ENCODE measurements at regions not wholly inside any gene's neighbourhood (a gene's known extent, or its start where the extent isn't known, plus 50 kb on each side); places are given as distances from the start of the nearest gene placed in this dataset.

DNA sequence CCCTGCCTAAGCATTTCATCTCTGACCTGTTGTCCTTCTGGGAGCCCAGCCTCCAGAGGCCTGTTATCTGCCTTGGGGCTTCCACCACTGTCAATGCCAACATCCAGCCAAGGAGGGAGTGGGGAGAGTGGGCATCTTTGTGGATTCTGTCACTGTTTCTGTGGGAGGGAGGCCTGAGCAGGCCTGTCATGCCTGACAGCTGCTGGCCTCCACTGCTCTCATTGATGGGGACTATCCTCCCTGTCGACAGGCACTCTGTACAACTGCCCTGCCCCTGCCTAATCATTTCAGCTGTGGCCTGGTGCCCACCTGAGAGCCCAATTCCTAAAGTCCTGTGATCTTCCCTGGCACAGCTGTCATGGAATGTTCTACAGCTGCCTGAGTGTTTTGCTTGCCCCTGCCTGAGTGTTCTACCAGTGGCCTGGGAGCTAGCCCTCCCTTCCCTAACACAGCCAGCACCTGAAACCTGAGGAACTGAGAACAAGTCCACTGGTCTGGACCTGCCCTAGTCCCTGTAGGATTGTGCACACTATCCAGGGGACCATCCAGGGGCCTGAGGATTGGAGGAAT is 145.3 kb downstream of the FAM83B start:
- no peak overlapping the region for H3K27ac ChIP-seq
- no peak overlapping the region for H3K4me3 ChIP-seq
- in situ Hi-C loops (cut with MboI; ENCODE audit: low pct_unique_long_range_greater_than_20kb in 2 of 9, low sequenced_read_pairs in 9 of 9, unreplicated experiment in 9 of 9) = no loop called here
- 0 to 83% (median 20%) methylated on average over 1 of the region's 1 CpG; no CpG with 5 or more reads in 7 of the 10 experiments for WGBS, 10 experiments
- H3K4me1 ChIP-seq (replicated peaks in 1 of 2) = no peaks in the 10 kb centered on the region
- no peak for ATAC-seq (replicated peaks in 6 of 8)

DNA sequence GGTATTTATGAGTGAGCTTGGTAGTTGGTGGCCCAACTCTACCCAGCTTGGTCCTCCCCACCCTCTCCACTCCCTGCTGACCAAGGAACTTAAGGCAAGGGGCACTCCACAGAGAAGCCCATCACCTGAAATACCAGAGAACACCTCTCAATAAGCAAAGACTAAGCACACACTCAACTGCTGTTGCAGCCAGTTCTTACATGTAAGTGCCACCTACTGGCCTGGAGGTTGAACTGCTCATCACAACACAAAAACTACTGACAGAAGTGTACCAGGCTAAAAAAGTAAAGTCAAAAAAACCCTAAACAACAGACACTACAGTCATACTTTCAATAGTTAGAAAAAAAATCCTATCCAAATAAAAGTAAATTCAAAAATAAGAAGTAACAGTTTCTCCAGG is 146.2 kb downstream of the FAM83B start:
- peak in 1 of 8 experiments; percentile 32 for ATAC-seq (replicated peaks in 6 of 8)
- in situ Hi-C loops (cut with MboI; ENCODE audit: low pct_unique_long_range_greater_than_20kb in 2 of 9, low sequenced_read_pairs in 9 of 9, unreplicated experiment in 9 of 9) = no loop called here
- H3K4me3 ChIP-seq = no peak overlapping the region

DNA sequence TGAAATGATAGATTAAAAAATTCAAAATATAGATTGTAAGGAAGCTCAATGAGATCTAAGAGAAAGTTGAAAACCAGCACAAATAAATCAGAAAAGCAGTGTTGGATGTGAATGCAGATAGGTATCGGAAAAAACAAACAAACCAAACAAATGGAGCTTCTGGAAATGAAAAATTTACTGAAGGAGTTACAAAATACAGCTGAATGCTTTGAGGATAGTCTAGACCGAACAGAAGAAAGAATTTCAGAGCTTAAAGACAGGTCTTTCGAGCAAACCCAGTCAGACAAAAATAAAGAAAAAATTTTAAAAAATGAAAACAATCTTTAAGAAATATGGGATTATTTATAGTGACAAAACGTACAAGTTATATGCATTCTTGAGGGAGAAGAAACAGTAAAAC is 146.7 kb downstream of the FAM83B start:
- no peak overlapping the region for H3K27ac ChIP-seq
- no peak for ATAC-seq (replicated peaks in 6 of 8)
- no peak overlapping the region for H3K4me3 ChIP-seq
- WGBS, 10 experiments = 9 to 93% (median 66%) methylated on average over 2 to 4 of the region's 4 CpGs
- H3K4me1 ChIP-seq (replicated peaks in 1 of 2) = no peaks in the 10 kb centered on the region
- in situ Hi-C loops (cut with MboI; ENCODE audit: low pct_unique_long_range_greater_than_20kb in 2 of 9, low sequenced_read_pairs in 9 of 9, unreplicated experiment in 9 of 9) = no loop called here

More for the DNA sequence above, 146.2 kb downstream of the FAM83B start:
- Histone ChIP-seq H3K27ac (no peak overlapping the region), H3K4me1 (replicated peaks in 1 of 2) (no peaks in the 10 kb centered on the region)

DNA sequence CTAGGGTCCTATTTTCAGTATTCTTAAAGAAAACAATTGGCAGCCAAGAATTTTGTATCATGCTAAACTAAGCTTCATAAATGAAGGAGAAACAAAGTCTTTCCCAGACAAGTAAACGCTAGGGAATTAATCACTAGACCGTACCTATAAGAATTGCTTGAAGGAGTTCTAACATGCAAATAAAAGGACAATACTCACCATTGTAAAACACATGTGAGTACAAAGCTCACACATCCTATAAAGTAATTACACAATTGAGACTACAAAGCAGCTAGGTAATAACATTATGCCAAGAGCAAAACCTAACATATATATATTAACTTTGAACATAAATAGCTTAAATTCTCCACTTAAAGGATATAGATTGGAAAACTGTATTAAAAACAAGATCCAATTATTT is 147.4 kb downstream of the FAM83B start:
- WGBS, 10 experiments = 63 to 100% (median 88%) methylated on average over 2 of the region's 2 CpGs; no CpG with 5 or more reads in 3 of the 10 experiments
- H3K27ac ChIP-seq = no peak overlapping the region
- no peaks in the 10 kb centered on the region for H3K4me1 ChIP-seq (replicated peaks in 1 of 2)
- in situ Hi-C loops (cut with MboI; ENCODE audit: low pct_unique_long_range_greater_than_20kb in 2 of 9, low sequenced_read_pairs in 9 of 9, unreplicated experiment in 9 of 9) = no loop called here
- H3K4me3 ChIP-seq = no peak overlapping the region
- ATAC-seq (replicated peaks in 6 of 8) = no peak

DNA sequence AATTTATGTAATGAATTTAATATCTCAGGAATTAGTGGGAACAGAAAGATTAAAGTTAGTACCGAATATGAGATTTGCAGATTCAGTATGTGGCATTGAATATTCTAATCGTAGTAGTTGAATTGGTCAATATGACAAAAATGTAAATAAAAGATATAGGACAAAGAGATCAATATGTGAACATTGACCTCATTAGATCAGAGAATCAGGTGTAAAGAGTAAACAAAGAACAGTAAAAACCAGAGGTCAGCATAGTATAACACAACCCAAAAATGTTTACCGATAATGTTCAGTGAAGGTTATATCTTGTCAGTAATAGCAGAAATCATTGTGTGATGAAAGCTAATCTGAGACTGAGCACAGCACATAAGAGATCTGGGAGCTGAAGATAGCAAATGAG is 152.0 kb downstream of the FAM83B start:
- no peak overlapping the region for H3K27ac ChIP-seq
- H3K4me3 ChIP-seq = no peak overlapping the region
- in situ Hi-C loops (cut with MboI; ENCODE audit: low pct_unique_long_range_greater_than_20kb in 2 of 9, low sequenced_read_pairs in 9 of 9, unreplicated experiment in 9 of 9) = no loop called here
- no peaks in the 10 kb centered on the region for H3K4me1 ChIP-seq (replicated peaks in 1 of 2)
- 32 to 97% (median 84%) methylated on average over 1 to 3 of the region's 3 CpGs for WGBS, 10 experiments
- ATAC-seq (replicated peaks in 6 of 8) = no peak

DNA sequence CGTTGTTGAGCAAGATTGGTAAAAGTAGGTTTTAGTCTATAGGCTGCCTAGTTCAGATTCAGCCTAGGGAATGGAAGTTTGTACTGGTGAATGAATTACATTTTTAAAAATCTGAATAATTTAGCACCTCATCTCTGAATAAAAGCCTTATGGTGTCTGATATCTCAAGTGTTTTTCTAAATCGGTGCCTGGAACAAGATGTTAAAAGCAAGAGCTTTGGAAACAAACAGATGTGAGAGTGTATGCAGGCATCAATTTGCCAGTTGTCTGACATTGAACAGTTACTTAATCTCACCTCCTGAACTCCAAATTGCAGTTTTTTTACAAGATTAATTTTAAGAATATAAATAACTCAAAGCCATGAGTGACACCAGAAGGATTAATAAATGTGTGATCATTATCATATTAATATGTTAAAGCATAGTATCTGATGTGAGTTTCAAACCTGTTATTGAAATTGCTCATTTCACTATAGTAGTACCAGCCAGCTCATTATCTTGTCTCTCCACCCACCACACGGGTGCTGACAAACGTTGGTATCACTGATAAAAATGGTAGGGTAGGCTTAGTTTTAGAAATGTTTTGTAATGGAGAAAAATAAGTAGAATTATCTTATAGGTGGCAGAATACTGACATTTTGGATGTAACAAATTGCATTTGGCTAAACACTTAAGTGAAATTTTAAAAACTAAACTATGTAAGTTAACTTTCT is 157.3 kb downstream of the FAM83B start:
- no peak for ATAC-seq (replicated peaks in 6 of 8)
- Histone ChIP-seq H3K4me3 (no peak overlapping the region), H3K4me1 (replicated peaks in 1 of 2) (no peaks in the 10 kb centered on the region), H3K27ac (no peak overlapping the region)
- in situ Hi-C loops (cut with MboI; ENCODE audit: low pct_unique_long_range_greater_than_20kb in 2 of 9, low sequenced_read_pairs in 9 of 9, unreplicated experiment in 9 of 9) = no loop called here
- WGBS, 10 experiments = 3 to 95% (median 71%) methylated on average over 2 to 4 of the region's 4 CpGs

DNA sequence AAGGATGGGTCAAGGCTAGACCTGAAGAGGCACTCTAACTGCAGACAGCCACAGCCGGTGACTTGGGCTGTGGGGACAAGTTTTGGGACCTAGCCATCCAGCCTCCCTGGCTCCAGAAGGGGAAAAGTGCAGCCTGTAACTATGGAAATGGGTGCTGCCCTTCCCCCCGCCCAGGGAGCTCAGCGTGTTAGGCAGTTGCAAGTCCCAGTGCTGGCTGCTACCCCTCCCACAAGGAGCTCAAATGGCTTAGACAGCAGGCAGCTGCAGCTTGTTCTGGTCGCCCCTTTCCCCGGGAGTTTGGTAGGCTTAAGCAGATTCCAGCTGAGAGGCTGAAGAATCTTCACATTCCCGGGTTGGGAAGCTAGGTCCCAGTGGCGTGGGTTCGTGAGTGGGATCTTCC is 162.6 kb downstream of the FAM83B start:
- ATAC-seq (replicated peaks in 6 of 8) = no peak
- in situ Hi-C loops (cut with MboI; ENCODE audit: low pct_unique_long_range_greater_than_20kb in 2 of 9, low sequenced_read_pairs in 9 of 9, unreplicated experiment in 9 of 9) = no loop called here
- Histone ChIP-seq H3K4me1 (replicated peaks in 1 of 2) (no peaks in the 10 kb centered on the region), H3K4me3 (no peak overlapping the region), H3K27ac (no peak overlapping the region)
- WGBS, 10 experiments = 36 to 80% methylated on average over 1 to 3 of the region's 8 CpGs; no CpG with 5 or more reads in 8 of the 10 experiments

DNA sequence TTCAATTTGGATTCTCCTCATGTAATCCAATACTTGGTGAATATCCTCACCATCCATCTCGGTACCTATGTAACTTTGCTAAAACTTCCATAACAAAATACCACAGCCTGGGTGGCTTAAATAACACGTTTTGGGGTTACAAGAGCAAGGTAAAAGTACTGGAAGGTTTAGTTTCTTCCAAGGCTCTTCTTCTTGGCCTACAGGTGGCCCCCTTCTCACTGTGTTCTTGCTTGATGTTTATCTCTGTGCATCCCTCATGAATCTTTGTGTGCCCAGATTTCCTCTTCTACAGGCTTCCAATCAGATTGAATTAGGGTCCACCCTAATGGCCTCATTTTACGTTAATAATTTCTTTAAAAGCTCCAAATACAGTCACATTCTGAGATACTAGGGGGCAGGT is 163.3 kb upstream of the HCRTR2 start:
- Histone ChIP-seq H3K4me1 (replicated peaks in 1 of 2) (no peaks in the 10 kb centered on the region), H3K27ac (no peak overlapping the region), H3K4me3 (no peak overlapping the region)
- ATAC-seq (replicated peaks in 6 of 8) = no peak
- 17 to 83% (median 52%) methylated on average over 2 to 3 of the region's 3 CpGs for WGBS, 10 experiments
- in situ Hi-C loops (cut with MboI; ENCODE audit: low pct_unique_long_range_greater_than_20kb in 2 of 9, low sequenced_read_pairs in 9 of 9, unreplicated experiment in 9 of 9) = no loop called here

DNA sequence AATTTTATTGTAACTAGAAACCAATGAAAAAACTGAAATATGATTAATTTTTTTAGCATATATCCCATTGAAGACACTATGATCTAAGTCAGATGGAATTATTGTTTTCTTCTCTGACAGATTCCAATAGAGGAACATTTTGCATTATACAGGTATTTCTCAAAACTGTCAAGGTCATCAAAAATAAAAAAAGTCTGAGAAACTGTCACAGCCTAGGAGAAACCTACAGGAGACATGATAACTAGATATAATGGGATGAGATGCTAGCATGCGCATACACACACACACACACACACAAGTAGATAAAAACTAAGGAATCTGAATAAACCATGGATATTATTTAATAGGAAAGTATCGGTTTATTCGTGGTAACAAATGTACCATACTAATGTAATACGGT is 161.9 kb upstream of the HCRTR2 start:
- ATAC-seq (replicated peaks in 6 of 8) = no peak
- no peak overlapping the region for H3K4me3 ChIP-seq
- WGBS, 10 experiments = 72 to 100% (median 89%) methylated on average over 1 to 4 of the region's 4 CpGs
- in situ Hi-C loops (cut with MboI; ENCODE audit: low pct_unique_long_range_greater_than_20kb in 2 of 9, low sequenced_read_pairs in 9 of 9, unreplicated experiment in 9 of 9) = no loop called here
- no peak overlapping the region for H3K27ac ChIP-seq
- H3K4me1 ChIP-seq (replicated peaks in 1 of 2) = no peaks in the 10 kb centered on the region

DNA sequence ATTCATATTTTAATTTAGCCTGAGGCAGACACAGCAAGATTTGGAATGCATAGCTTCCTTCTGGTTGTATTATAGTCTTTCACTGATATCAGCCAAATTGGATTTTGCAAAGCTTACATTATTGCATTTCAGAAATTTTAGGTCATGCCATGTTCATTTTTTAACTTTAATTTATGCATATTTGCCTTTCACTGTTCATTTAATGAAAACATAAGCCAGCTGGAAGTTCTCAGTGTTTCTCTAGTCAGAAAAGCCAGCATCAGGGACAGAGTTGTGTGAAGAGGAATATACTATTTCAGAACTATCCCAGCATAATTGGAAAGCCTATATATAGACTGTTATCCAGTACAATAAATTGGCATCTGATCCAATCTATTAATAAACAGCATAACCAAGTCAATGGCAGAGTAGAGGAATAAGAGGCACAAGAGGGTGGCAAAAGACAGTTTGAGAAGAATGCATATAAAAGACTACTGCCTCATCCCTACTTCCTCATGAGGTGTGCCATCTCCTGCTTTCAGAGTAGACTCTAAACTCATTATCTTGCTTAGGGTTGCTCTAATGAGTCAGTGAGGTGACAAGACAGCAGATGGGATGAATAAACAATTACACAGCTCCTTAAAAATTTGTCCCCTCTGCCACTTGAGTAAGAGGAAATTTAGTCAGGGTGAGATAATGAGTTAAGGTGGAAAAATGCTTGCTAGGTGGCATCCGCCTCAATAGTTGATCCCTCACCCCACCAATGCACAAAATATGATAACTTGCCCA is 159.8 kb upstream of the HCRTR2 start:
- no peak overlapping the region for H3K4me3 ChIP-seq
- ATAC-seq (replicated peaks in 6 of 8) = peak in 1 of 8 experiments; percentile 9
- H3K27ac ChIP-seq = no peak overlapping the region
- in situ Hi-C loops (cut with MboI; ENCODE audit: low pct_unique_long_range_greater_than_20kb in 2 of 9, low sequenced_read_pairs in 9 of 9, unreplicated experiment in 9 of 9) = no loop called here
- WGBS, 10 experiments = 14 to 91% methylated on average over 1 of the region's 1 CpG; no CpG with 5 or more reads in 8 of the 10 experiments
- H3K4me1 ChIP-seq (replicated peaks in 1 of 2) = no peaks in the 10 kb centered on the region

DNA sequence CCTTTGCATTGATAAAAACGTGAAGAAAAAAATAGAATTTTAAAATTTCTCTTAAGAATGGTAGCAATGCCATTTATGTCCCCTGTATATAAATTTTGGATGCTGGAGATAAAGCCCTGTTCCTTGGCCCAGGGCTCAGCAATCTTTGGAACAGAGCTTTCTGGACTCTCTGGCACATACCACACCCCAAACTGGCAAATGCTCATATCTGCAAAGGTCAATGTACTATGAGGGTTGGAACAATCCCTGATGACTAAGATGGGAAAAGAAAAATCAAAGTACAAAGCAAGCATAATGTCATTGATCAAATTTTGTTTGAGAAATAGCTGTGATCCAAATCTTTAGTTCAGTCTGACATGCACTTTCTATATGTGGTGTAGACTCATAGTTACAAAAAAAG is 158.1 kb upstream of the HCRTR2 start:
- in situ Hi-C loops (cut with MboI; ENCODE audit: low pct_unique_long_range_greater_than_20kb in 2 of 9, low sequenced_read_pairs in 9 of 9, unreplicated experiment in 9 of 9) = no loop called here
- H3K27ac ChIP-seq = no peak overlapping the region
- 0 to 86% (median 50%) methylated on average over 1 of the region's 1 CpG; no CpG with 5 or more reads in 1 of the 10 experiments for WGBS, 10 experiments
- no peaks in the 10 kb centered on the region for H3K4me1 ChIP-seq (replicated peaks in 1 of 2)
- H3K4me3 ChIP-seq = no peak overlapping the region
- ATAC-seq (replicated peaks in 6 of 8) = no peak

DNA sequence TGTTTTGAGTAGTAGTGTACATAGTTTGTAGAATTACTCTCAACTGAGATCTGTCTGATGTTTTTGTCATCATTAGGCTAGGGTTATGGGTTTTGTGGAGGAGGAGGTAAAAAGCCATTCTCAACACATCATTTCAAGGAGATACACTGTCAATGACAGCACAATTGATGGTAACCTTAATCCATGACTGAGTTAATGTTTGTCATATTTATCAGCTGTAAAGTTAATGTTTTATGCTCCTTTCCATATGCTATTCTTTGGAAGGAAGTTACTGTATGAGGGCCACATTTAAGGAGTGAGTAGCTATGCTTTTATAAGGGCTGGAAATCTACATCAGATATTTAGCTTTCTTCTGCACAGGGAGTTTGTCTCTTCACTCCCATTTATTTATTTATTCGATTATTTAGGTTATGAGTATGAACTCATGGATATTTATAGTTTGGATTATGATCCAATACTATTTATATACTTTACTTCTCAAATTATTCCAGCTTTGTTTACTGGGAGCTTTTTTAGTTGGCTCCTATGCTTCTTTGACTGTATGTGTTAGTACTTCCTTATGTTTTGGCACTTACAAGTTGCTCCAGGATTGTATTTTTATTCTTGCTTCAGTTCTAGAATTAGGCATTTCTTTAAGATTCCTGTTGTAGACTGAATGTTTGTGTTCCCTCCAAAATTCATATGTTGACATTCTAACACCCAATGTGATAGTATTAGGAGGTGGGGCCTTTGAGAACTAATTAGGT is 156.6 kb upstream of the HCRTR2 start:
- 0 to 67% (median 14%) methylated on average over 1 of the region's 1 CpG; no CpG with 5 or more reads in 2 of the 10 experiments for WGBS, 10 experiments
- in situ Hi-C loops (cut with MboI; ENCODE audit: low pct_unique_long_range_greater_than_20kb in 2 of 9, low sequenced_read_pairs in 9 of 9, unreplicated experiment in 9 of 9) = no loop called here
- no peak overlapping the region for H3K4me3 ChIP-seq
- no peaks in the 10 kb centered on the region for H3K4me1 ChIP-seq (replicated peaks in 1 of 2)
- H3K27ac ChIP-seq = no peak overlapping the region
- no peak for ATAC-seq (replicated peaks in 6 of 8)

DNA sequence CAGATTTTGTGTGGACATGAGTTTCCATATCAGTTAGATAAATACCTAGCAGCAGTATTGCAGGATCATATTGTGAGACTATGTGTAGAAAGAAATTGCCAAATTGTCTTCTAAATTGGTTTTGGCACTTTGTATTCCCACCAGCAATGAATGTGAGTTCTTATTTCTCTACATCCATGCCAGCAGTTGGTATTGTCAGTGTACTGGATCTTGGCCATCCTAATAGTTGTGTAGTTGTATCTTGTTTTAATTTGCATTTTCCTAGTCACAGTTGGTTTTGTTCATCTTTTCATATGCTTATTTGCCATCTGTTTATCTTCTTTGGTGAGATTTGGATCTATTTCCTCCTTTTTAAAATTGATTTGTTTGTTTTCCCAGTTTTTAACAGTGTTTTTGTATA is 154.7 kb upstream of the HCRTR2 start:
- no peaks in the 10 kb centered on the region for H3K4me1 ChIP-seq (replicated peaks in 1 of 2)
- no peak for ATAC-seq (replicated peaks in 6 of 8)
- in situ Hi-C loops (cut with MboI; ENCODE audit: low pct_unique_long_range_greater_than_20kb in 2 of 9, low sequenced_read_pairs in 9 of 9, unreplicated experiment in 9 of 9) = no loop called here
- no peak overlapping the region for H3K4me3 ChIP-seq
- H3K27ac ChIP-seq = no peak overlapping the region
